ENCODE measurements at regions not wholly inside any gene's neighbourhood (a gene's known extent, or its start where the extent isn't known, plus 50 kb on each side); places are given as distances from the start of the nearest gene placed in this dataset.

DNA sequence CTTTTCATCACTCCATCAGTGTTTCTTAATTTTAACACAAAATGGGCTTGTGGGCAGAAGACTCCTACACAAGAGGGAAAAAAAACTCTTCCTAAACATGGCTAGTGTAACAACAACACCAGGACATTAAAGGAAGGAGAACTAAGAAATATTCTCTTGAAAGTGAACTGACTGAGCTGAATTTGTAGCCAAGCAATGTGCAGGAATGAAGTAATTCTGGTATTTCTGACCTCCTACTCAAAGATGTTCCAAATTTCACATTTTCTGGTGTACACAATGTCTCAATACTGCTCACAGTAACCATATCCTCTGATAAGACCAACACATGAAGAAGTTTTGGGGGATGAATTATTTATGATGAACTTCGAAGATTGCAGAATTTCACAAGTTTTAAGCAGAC lies 357.3 kb downstream of the DUSP6 start:
- TF ChIP-seq GATA2 (IDR thresholded peaks at IDR 0.05; ENCODE audit: low read depth, low read length): no peak
- no peak for TF ChIP-seq GATA3 (IDR thresholded peaks at IDR 0.05; ENCODE audit: low read depth, low read length)
